LNCAP (cell line): ENCODE measurements at regions not wholly inside any gene's neighbourhood (a gene's known extent, or its start where the extent isn't known, plus 50 kb on each side); places are given as distances from the start of the nearest gene placed in this dataset.

Experiments
- TF ChIP-seq, protein P1 (sequence below): fragments of 450-650 bp; IDR thresholded peaks from 2 replicates; pipeline ENCODE4 v1.5.1; 2017; ENCODE audit warnings: mild to moderate bottlenecking

DNA sequence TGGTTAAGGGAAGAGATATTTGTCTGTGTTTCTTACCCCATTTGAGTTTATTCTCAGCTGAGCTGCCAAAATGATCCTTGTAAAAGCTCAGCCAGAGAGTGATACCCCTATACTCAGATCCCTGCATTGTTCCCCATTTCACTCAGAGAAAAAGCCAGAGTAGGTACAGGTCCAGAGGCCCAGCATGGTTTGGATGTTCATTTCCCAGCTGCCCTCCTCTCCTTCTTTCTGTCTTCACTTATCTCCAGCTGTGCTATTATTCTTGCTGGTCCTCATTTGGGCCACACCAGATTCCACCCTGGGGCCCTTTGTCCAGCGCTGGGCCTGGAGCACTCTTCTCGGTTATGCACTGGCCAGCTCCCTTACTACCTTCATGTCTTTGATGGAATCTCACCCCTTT lies 187.7 kb downstream of the CHRM3 start:
- TF ChIP-seq, protein P1, sequence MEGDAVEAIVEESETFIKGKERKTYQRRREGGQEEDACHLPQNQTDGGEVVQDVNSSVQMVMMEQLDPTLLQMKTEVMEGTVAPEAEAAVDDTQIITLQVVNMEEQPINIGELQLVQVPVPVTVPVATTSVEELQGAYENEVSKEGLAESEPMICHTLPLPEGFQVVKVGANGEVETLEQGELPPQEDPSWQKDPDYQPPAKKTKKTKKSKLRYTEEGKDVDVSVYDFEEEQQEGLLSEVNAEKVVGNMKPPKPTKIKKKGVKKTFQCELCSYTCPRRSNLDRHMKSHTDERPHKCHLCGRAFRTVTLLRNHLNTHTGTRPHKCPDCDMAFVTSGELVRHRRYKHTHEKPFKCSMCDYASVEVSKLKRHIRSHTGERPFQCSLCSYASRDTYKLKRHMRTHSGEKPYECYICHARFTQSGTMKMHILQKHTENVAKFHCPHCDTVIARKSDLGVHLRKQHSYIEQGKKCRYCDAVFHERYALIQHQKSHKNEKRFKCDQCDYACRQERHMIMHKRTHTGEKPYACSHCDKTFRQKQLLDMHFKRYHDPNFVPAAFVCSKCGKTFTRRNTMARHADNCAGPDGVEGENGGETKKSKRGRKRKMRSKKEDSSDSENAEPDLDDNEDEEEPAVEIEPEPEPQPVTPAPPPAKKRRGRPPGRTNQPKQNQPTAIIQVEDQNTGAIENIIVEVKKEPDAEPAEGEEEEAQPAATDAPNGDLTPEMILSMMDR, result no peak

DNA sequence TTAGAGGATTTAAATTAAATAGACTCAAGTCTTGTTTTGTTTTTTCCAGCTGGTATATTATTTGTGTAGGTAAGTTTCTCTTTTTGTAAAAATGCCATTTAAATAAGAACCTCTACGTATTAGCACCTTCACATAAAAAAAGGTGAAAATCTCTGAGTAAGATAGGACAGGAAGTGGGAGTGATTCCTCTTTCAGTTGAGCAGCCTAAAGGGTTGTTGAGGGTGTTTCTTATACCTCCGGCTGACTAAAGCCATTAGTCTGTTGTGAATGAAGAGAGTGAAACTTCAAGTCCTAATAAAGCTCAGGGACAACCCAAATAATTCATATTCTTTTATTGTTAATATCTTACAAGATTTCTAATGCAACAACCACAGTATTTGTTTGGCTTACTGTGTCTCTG lies 188.7 kb downstream of the CHRM3 start:
- TF ChIP-seq, protein P1, result no peak

DNA sequence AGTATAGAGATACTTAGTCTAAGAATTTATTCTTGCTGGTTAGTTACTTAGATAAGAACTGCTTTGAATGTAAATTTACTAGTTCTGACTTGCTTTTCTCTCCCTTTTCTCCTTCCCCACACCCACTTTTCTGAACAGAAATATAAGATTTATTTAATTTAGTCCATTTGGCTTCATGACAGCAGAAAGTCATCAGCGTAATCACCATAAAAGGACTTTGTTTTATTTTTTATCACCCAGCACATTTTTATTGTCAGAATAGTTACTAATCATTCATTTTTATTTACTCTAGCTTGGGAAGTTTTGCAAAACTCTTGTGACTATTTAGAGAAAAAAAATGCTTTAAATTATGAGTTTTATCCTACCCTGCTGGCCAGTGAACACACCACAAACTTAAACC lies 197.2 kb downstream of the CHRM3 start:
- TF ChIP-seq, protein P1, result no peak

DNA sequence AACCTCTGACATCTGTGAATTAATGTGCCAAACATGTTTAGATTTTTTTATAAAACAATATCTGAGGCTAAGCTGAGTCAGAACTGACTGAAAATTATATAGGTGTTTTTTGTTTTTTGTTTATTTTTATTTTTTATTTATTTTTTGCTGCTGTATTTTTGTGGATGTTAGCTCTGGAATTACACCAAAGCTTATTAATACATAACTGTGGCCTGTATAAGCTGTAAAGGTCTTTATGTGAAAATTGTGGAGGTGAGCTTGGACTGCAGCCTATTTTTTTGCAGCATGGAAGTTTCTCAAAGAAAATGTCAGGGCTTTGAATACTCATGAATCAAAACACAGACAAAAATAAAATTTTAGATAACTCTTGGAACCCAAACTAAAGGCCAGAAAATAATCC lies 199.8 kb downstream of the CHRM3 start:
- TF ChIP-seq, protein P1, result no peak

DNA sequence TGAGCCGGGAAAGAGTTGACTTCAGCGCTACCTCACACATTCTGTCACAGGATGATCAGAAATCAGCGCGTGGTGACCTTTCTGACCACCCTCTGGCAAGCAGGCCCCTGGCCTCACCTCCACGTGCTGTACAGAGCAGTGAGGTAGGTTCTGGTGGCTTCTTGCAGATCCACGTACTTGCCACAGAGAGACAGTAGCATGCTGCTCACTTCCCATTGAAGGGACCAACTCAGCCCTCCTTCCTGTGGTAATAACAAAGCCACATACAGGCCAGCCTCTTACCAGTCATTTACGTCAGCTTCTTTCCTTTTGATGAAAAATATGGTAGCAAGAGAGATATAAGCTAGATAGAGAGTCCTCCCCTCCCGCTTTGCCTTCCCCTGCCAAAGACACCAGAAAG lies 200.7 kb downstream of the CHRM3 start:
- TF ChIP-seq, protein P1, result no peak; the same call in 1 of the 2 replicates

DNA sequence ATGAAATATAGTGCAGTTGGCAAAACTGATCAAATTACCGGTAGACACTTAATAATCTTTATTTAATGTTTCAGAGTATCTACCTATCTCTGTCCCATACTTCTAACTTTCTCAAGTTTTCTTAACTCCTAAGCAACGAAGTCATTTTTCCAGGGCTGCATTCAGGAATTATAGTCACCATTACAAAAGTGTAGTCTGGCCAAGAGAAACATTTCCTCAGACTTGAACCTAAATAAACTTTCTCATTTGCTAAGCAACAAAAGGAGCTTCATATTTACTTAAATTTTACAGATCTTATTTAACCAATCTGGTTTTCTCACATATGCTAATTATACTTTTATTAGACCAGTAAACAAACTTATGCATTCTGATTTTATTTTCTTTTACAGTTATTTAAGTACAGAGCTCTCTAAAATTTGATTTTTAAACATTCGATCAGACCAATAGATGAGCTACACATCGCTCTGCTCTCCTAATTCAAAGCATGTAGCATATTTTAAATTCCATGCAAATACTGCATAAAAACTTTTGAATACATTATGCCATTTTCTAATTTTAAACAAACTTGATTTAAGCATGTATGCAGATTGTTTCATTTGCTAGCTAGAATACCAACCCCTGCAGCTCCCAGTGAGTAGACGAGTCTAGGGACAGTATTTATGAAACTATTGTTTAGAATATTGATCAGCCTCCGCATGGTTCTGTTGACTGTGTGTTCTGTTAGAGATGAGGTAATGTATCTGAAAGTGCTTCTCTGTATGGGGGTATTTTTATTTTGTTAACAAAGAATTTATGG lies 201.4 kb downstream of the CHRM3 start:
- TF ChIP-seq, protein P1, result no peak

DNA sequence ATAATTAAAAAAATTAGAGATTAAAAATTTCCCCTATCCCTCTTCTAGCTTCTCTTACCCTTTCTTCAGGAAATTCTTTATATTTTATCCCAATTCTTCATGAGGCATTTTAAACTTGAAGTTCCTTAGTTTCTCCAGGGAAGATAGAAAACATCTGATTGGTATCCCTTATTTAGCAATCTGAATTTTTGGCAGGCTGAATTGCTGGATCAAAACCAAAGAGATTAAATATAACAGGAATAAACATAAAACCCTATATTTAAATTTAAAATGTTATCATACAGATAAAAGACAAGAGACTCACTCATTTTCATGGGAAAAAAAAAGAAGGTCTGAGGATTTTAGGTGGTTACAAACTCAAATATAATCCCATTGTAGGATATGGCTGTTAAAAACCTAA lies 204.2 kb downstream of the CHRM3 start:
- TF ChIP-seq, protein P1, result no peak

DNA sequence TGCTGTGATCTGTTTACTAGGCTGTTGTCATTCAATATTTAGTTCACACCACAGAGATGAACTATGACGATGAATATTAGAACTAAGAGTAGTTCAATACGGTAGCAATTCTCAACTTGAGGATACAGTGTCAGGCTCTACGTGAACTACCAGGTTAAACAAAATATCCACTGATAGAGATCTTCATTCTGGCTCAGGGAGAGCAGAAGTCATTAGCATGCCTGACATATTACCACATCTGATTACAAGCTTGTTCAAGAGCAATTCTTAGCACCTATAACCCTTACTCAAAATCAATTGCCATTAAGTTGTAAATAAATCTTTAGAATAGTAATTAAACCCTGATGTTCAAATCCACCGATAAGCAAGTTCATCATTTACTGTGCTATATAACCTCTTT lies 207.2 kb downstream of the CHRM3 start:
- TF ChIP-seq, protein P1, result no peak
